GM10248 (cell line): ENCODE measurements at regions not wholly inside any gene's neighbourhood (a gene's known extent, or its start where the extent isn't known, plus 50 kb on each side); places are given as distances from the start of the nearest gene placed in this dataset.

Experiments
- CTCF ChIA-PET: fragments of 300-600 bp; sonication (Branson Sonifier 250); formaldehyde crosslinking; extraction: SDS; loops from one replicate; lab custom pipeline; 2021; ENCODE audit warnings: antibody characterized with exemption; lab: Yijun Ruan, JAX
- POLR2A ChIA-PET: fragments of 350-650 bp; sonication (Branson Sonifier 250); formaldehyde crosslinking; extraction: SDS; loops from one replicate; lab custom pipeline; 2020; ENCODE audit warnings: antibody characterized with exemption; lab: Yijun Ruan, JAX
- DNase-seq: peaks from one replicate; pipeline ENCODE4 v3.0.0; 2012; ENCODE audit errors: extremely low spot score
- TF ChIP-seq, protein P1 (sequence below): IDR thresholded peaks from 2 replicates; pipeline ENCODE4 v1.5.1; 2012; ENCODE audit warnings: mild to moderate bottlenecking, low read depth; ENCODE audit errors: extremely low read depth, missing control alignments, control extremely low read depth

DNA sequence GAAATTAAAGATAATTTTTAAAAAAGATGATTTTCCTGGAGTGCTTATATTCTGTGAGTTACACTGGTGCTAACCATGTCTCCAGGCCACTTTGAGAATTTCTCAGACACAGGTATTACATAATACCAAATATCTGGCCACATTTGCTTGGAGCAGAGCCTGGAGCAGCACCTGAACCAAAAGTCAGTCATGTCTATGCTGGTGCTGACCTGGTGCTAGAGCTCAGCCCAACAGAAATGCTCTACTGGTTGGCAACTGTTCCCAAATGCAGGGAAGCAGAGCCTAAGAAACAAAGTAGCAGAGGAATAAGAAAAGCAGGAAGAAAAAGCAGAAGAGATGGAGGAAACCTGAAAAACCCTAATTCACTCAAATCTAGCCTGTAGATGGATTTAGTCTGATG, 135.7 kb upstream of the SLC7A14 start:
- ChIA-PET CTCF (no interaction called here), POLR2A (no interaction called here)
- DNase-seq, result no peak
- TF ChIP-seq, protein P1, sequence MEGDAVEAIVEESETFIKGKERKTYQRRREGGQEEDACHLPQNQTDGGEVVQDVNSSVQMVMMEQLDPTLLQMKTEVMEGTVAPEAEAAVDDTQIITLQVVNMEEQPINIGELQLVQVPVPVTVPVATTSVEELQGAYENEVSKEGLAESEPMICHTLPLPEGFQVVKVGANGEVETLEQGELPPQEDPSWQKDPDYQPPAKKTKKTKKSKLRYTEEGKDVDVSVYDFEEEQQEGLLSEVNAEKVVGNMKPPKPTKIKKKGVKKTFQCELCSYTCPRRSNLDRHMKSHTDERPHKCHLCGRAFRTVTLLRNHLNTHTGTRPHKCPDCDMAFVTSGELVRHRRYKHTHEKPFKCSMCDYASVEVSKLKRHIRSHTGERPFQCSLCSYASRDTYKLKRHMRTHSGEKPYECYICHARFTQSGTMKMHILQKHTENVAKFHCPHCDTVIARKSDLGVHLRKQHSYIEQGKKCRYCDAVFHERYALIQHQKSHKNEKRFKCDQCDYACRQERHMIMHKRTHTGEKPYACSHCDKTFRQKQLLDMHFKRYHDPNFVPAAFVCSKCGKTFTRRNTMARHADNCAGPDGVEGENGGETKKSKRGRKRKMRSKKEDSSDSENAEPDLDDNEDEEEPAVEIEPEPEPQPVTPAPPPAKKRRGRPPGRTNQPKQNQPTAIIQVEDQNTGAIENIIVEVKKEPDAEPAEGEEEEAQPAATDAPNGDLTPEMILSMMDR, result no peak

DNA sequence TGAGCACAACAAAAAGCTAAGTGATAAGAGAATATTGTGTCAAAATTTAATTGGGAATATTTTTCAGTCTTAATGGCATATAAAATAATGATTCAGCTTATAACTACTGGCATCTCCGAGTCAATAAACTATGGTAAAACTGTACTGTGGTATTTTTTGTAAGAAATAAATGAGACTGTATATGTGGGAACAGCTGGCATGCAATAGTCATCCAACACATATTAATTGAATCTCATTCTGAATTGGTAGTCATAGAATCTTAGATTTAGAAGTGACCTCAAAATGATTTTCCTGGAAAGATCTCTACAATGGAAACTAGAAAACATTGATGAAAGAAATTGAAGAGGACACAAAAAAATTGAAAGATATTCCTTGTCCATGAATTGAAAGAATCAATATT, 133.4 kb upstream of the SLC7A14 start:
- POLR2A ChIA-PET, result no interaction called here
- CTCF ChIA-PET, result interaction anchor here (1.7 kb wide), 1 partner anchor 92 kb away, joined by 4 read pairs; no protein-coding TSS in a partner anchor

GRCh38 chr3:170718848-170719247, 133.0 kb upstream of the SLC7A14 start:
- ChIA-PET POLR2A (no interaction called here), CTCF (interaction anchor here (1.7 kb wide), 1 partner anchor 93 kb away, joined by 4 read pairs; no protein-coding TSS in a partner anchor)
- TF ChIP-seq, protein P1, result no peak
- DNase-seq, result no peak

More for the DNA sequence above, 133.4 kb upstream of the SLC7A14 start:
- no peak for DNase-seq
- TF ChIP-seq, protein P1, result no peak

DNA sequence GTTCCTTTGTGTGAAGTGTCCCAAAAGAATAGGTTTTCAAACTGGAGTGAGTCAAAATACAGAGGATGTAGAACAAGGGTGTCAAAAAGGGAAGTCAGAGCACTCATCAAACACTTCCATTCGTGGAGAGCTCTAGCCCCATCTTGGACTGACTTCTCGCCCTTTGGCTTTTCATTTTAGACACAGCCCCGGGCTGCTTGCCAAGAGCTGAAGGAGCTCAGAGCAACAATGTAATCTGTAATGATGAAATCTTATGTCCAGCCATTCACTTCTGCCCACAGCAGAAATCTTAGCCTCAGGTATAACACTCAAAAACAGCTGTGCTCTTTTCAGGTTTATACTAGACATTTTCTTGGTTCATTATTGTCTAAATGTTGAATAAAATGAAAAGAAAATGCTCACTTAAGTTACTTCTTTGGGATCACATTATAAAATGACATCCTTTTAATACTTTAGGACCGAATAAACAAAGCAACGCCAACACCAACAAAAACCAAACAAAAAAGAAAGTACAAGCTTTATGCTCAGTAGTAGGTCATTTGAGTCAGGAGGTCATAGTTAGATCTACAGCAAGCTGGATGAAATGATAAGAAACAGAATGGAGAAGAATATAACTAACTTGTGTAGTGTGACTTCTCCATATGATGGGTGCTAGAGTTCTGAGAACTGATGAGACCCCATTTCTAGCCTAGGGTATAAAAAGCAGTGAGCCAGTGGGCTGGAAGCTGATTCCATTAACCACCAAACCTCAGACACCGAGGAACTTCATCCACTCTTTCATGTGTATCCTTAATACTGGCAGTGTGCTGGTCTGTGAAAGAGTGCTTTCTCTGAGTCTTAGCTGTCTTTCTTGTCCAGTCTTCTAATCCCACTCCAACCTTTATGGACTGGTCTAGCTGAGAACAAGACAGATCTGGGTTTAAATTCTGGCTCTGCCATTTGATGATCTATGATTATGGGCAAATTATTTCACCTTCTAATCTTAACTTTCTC, 131.8 kb upstream of the SLC7A14 start:
- no peak for DNase-seq
- TF ChIP-seq, protein P1, result no peak
- POLR2A ChIA-PET, result no interaction called here
- CTCF ChIA-PET, result interaction anchor here (1.7 kb wide), 1 partner anchor 94 kb away, joined by 4 read pairs; no protein-coding TSS in a partner anchor

GRCh38 chr3:170716172-170716805, 130.4 kb upstream of the SLC7A14 start:
- TF ChIP-seq, protein P1, result no peak
- CTCF ChIA-PET, result interaction anchor here (1.0 kb wide), 1 partner anchor 9 kb away, joined by 3 read pairs; no protein-coding TSS in a partner anchor
- DNase-seq, result no peak
- POLR2A ChIA-PET, result no interaction called here
